NCI-H1092 treated with DMSO at 0.1 percent for 48 hours (cell line): ENCODE measurements at regions not wholly inside any gene's neighbourhood (a gene's known extent, or its start where the extent isn't known, plus 50 kb on each side); places are given as distances from the start of the nearest gene placed in this dataset.
"Not testable (repeated sequence)": the region's sequence is repeated elsewhere in the genome, so short reads cannot be mapped to it uniquely, and the experiment has no call there.

ENCODE experiments used
- DNase-seq: peaks from one replicate; lab custom pipeline; 2025; lab: John Stamatoyannopoulos, UW

DNA sequence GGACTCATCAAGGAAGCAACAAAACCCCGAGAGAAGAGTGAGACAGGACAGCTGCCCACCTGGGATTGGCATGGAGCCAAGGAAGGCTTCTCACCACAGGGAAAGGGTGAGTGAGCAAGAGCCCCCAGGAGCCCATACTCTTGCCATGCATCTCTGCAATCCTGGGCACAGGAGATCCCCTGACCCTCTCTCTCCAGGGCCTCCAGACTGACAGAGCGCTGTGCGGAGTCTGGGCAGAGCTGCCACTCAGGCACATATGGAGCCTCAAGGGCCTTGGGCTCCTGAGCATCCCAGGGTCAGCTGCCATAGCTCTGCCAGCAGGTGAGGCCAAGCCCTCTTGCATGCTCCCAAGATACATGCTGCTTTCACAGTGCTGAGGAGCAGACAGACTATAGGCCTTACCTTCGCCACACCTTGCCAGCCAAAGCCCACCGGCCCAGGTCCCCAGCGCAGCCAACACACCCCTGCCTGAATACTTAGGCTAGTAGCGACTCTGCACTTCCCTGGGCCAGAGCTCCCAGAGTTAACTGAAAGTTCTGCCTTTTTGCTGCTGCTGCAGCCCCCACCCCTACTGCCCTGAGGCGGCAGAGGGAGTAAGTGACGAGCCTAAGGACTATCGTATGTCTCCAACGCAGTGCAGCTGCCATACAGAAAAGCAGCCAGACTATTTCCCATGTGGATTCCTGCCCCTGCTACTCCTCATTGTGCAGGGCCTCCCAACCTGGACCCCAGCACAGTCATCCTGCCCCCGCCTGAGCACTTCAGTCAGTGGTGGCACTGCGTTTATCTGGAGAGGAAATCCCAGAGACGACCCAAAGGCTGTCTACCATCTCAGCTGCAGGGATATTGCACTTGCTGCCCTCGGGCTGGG is 251.6 kb downstream of the SPATA31A6 start:
- not testable (repeated sequence) for DNase-seq

DNA sequence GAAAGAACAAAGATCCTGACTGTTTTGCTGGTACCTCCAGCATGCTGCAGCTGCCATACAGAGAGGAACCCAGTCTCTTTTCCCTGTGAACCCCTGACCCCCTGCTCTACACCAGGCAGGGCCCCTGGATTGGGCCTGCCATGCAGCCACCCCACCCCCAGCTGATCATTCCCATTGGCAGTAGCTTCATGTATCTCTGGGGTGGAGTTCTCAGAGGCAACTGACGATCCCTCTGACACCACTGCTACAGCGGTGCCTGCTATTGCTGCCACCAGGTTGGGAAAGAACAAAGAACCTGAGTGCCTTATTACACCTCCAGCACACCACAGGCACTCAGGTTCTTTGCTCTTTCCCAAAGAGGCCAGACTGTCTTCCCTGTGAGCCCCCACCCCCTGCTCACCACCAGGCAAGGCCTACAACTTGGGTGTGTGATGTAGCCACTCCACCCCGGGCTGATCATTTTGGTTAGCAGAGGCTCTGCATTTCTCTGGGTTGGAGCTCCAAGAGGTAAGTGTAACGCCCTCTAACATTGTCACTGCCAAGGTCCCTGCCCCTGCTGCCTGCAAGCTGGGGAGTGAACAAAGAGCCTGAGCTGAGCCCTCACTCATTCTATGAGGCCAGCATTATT is 252.4 kb downstream of the SPATA31A6 start:
- DNase-seq = not testable (repeated sequence)

DNA sequence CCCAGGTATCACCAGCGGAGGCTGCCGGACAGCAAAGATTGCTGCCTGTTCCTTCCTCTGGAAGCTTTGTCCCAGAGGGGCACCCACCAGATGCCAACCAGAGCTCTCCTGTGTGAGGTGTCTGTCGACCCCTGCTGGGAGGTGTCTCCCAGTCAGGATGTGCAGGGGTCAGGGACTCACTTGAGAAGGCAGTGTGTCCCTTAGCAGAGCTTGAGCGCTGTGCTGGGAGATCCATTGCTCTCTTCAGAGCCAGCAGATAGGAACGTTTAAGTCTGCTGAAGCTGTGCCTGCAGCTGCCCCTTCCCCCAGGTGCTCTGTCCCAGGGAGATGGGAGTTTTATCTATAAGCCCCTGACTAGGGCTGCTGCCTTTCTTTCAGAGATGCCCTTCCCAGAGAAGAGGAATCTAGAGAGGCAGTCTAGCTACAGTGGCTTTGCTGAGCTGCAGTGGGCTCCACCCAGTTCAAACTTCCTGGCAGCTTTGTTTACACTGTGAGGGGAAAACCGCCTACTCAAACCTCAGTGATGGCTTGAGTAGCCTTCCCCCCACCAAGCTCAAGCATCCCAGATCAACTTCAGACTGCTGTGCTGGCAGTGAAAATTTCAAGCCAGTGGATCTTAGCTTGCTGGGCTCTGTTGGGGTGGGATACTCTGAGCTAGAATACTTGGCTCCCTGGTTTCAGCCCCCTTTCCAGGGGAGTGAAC is 253.7 kb downstream of the SPATA31A6 start:
- not testable (repeated sequence) for DNase-seq

DNA sequence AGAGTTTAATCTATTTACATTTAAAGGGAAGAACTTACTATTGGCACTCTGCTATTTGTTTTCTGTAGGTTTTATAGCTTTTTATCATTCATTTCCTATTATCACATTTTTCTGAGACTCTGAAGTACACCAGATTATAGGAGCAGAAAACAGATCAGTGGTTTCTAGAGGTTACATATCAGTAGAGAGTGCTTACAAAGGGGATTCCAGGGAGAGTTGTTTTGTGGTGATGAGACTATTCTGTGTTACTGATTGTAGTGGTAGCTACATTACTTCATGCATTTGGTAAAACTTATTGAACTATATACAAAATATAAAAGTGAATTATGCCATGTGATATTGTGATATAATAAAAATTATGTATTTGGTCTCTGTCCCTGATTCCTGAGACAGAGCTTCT is 259.2 kb downstream of the SPATA31A6 start:
- DNase-seq = not testable (repeated sequence)

DNA sequence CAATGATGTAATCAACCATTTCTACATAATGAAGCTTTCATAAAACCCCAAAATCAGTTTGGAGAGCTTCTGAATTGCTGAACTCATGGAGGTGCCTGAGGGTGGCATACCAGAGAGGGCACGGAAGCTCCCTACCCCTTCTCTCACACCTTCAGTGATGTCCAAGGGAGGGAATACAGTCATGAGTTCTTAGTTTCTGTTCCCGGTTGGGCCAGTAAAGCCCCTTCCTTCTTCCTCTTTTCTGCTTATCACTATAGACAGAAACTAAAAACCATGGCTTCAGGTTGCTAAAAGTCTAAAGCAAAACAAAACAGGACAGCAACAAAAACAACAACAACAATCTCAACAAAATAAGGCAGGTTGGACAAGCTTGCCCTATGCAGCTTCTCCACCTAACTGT is 260.0 kb downstream of the SPATA31A6 start:
- not testable (repeated sequence) for DNase-seq

DNA sequence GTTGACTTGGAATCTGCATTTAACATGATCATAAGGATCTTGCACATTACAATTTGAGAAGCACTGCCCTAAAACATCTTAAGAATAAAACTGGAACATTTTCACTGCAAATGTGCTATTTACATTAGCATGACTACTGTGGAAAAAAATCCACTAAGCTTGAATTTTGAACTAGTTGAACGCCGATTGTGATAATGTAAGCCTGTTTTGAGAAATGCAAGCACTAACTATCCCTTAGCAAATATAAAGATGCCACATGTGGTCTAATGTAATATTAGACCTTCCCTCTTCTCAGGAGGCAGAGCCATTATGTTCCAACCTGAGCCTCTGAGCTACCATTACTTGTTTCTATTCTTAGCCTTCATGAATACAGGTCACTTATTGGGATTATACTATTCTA is 278.0 kb downstream of the SPATA31A6 start:
- DNase-seq = not testable (repeated sequence)

DNA sequence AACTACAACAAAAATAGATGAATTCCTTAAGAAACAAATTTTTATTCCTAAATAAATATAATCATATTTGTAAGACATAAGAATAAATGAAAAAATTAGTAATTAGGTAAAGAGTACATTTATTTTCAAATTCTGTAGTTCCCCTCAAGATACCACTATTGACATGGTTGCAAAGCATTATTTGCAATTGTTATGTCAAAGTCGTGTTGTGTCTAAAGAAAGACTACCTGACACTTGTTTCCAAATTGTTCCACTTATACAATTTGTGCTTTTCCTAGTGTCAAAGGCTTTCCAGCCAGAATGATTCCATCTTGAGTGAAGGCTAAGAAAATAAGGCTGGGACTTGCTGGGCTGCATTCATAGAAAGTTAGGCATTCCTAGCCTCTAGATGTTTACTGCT is 278.4 kb downstream of the SPATA31A6 start:
- not testable (repeated sequence) for DNase-seq

DNA sequence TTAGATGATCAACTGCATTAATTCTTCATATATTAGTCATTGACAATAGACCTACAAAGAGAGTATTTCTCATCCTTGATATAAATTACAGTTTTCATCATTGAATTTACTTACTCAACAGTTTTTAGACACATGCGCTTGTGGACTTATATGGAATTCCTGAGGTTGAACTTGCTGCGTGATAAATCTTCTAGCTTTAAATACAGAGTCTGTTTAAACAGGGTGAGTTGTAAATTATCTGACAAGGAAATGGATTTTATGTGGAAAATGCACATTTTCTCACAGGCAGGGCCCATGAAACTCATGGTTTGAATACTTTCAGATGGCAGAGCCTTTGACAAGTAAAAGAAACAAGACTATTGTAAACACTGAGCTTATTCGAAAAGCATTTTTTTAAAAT is 280.5 kb downstream of the SPATA31A6 start:
- DNase-seq = not testable (repeated sequence)

DNA sequence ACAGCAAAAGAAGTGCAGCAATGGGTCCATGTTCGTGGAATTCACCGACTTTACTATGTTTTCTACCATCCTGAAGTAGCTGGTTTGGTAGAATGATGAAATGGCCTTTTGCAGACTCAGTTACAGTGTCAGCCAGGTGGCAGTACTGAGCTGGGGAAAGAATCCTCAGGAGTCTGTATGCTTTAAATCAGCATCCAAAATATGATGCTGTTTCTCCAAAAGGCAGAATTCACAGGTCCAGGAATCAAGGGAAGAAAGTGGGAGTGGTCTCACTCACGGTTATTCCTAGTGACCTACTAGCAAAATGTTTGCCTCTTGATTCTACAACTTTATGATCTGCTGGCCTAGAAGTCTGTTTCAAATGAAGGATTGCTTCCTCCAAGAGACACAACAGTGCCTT is 287.1 kb downstream of the SPATA31A6 start:
- DNase-seq = not testable (repeated sequence)

DNA sequence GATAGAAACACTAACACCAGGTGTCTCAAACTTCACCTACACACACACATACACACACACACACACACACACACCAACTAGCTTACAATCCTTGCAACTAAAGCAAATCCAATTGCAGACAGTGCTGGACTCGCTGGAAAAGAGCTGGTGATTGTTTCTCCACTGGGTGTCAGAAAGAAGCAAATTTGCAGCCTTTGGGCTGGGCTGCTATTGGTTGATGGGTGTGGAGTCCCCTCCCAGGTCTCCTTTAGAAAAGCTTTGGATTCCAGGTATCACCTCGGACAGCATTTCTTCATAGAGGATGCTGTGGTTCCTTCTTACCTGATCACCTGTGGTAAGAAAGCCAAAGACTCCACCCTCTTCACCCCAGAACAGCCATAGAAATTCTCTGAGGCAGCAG is 307.5 kb downstream of the SPATA31A6 start:
- not testable (repeated sequence) for DNase-seq

DNA sequence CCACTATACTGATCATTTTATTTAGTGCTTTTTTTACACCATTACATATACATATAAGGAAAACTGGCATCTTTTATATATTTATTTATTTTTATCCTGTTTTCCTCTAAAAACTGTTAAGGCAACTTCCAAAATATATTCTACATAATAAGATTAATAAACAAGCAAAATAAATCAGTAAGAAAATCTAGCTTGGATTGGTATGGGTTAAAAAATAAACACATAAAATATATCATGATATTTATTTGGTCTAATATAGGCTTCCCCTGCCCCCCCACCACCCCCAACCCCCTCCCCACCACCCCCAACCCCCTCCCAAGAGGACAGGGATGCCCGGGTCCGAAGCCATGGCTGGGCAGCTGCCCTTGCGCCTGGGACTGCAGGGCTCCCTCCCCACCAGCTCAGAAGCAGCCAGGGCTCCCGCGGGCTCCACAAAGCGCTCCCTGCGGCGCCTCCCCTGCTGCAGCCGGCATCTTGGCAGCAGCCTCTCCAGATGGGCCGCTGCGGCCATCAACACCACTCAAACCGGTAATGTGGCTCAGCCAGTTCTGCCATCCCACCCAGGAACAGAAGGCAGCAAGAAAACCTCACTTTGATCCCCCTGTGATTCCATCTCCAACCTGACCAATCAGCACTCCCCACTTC is 319.3 kb downstream of the SPATA31A6 start:
- DNase-seq = peak; percentile 26

DNA sequence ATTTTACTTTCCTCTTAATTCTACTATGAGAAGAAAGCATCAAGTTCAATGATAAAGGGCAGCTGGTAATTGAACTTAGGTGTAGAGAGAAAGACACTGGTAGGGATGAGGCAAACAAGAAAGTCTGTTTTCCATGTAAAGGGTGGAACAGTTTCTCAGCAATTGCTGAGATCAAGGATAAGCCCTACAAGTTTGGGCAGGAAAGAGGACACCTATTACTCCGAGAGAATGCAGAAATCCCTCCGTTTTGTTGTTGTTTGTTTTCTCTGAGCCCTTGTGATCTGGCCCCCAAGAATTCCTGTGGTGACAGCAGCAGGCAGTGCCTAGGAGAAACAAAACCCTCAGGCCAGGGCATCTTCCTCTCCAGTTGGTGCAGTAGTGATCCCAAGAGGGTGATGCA is 324.7 kb downstream of the SPATA31A6 start:
- not testable (repeated sequence) for DNase-seq

DNA sequence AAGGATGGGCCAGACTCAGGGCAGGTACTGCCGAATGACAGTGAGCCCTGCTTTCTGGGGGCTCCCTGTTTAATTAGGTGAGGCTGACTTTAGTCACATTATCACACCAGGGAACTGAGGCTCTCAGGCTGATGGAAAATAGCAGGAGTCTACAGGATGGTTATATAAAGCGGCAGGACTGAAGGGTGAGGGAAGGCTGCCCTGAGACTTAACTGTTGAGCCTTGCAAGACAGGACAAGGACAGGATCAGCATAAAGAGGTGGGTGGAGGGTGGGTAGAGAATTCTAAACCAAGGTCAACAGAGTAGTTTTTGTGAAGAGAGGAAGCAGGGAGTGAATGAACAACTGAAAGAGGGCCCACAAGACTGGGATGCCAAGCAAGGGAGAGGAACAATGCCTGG is 330.1 kb downstream of the SPATA31A6 start:
- DNase-seq = not testable (repeated sequence)

DNA sequence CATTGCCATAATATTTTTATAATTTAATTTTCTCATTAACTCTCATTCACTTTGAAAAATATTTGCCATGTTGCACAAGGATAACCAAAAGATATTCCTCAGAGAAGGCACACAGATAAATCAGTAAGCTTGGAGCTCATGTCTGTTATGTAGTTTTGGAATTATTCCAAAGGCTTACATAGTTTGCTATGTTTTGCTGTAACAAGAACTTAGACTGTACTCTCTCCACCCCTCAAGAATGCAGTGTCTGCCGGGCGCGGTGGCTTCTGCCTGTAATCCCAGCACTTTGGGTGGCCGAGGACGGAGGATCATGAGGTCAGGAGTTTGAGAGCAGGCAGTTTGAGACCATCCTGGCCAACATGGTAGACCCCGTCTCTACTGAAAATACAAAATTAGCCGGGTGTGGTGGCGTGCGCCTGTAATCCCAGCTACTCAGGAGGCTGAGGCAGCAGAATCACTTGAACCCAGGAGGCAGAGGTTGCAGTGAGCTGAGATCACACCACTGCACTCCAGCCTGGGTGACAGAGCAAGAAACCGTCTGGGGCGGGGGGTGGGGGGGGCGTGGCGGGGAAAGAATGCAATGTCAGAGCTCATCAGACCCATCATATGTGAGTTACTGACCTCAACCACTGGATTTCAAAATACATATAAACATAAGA is 351.0 kb downstream of the SPATA31A6 start:
- DNase-seq = not testable (repeated sequence)

DNA sequence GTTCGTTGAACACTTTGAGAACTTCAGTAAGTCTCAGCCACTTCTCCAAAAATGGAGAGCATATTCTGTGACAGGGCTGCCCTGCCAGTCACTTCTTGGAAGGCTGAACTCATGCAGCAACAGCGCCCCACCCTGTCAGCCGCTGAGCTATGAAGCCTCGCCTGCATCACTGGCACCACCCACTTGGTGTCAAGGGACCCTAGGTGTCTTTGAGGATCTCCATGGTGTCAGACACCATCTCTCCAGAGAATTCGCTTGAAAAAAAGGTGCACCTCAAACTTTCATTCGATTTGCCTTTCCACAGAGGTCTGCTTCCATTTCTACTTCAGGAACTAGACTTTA is 351.5 kb downstream of the SPATA31A6 start:
- not testable (repeated sequence) for DNase-seq

DNA sequence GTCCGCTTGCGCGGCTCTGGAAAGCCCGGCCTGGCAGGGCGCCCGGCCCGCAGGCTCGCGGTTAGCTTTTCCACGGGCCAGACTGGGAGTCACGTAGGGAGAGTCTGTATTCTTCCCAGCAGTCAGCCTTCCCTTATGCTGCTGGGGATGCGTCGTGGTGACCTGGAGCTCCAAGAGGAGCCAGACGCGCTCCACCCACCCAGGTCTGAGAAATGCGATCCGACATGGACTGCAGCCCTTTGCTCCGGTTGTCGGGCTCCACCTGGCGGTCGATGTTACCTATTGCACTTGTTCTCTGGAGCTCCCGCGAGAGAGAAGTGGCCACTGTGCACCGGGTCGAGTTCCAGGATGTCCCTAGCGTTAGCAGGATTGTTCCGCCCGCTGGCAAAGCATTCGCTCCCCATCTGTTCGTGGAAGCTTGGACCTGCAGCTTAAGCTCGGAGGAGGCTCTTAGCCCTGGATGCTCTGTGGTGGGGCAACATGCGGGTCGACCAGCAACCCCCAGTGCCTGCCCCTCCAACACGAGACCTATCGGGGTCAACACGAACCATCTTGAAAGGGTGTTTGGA is 367.4 kb downstream of the SPATA31A6 start:
- DNase-seq = not testable (repeated sequence)

DNA sequence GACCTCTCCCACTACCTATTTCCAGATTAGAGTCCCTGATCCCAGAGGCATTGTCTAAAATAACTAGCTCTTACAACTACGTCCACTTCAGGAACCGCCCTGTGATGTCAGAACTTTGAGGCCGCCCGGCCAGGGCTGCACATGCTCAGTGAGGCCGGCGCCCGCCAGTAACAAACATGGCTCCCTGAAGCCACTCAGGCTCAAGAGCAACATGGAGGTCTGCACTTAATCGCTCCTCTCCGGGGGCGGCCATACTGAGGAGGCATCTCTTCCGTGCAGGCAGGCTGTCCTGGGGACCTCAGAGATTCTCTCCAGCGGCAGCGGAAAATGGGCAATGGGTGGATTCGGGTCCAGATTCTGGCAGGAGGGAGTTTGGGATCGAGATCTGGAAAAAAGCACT is 385.1 kb downstream of the SPATA31A6 start:
- not testable (repeated sequence) for DNase-seq

DNA sequence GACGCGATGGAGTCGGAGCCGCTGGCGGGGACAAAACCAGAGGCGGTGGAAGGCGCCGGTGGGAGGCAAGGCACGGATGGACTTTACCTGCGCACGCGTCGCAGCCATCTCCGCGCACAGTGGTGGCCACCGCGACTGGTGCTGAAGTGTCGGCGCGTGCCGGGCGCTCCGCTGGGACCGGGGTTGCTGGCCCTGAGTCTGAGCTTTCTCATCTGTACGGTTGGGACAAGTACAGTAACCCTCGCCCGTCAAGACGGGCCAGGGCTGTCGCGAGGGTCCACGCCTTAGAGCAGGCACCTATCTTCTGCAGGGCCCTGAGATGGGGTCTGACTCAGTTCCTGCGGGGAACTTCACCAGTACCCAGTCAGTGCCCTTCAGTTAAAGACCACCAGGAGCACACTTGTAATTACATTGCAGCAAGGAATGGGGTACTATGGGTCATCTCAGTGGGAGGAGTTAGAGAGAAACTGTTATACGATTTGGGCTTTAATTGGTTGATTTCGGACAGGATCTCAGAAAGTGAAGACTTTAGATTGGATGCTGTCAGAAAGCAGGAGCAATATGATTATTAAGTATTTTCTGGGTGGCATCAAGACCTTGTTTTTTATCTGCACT is 385.6 kb downstream of the SPATA31A6 start:
- DNase-seq = not testable (repeated sequence)

DNA sequence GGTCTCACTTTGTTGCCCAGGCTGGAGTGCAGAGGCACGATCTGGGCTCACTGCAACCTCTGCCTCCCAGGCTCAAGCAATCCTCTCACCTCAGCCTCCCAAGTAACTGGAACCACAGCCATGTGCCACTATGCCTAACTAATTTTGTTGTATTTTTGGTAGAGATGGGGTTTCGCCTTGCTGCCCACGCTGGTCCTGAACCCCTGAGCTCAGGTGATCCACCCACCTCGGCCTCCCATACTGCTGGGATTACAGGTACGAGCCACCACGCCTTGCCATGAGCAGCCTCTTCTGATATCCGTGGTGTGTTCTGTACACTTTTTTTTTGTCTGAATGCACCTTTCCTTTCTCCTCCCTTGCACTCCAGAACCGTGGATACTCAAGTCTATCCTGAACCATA is 394.4 kb downstream of the SPATA31A6 start:
- DNase-seq = not testable (repeated sequence)
